Activated CD8-positive, alpha-beta T cell treated with anti-CD3 and anti-CD28 coated beads, Interleukin-2, amount 10 ng/mL, durations not matched to agents 7 days and 5 days (primary cell): ENCODE measurements at regions not wholly inside any gene's neighbourhood (a gene's known extent, or its start where the extent isn't known, plus 50 kb on each side); places are given as distances from the start of the nearest gene placed in this dataset.

Source experiments
- ATAC-seq: fragments of 150-1000 bp; cut with Tn5 transposase; one replicate; pipeline ENCODE4 v1.10.0; 2021; ENCODE audit warnings: moderate library complexity
- CTCF ChIA-PET: fragments of 350-600 bp; sonication (Branson Sonifier 250); formaldehyde crosslinking; loops from one replicate; lab custom pipeline; 2021; ENCODE audit warnings: antibody characterized with exemption; lab: Charles Lee
- POLR2A ChIA-PET: fragments of 350-600 bp; sonication (Branson Sonifier 250); formaldehyde crosslinking; loops from one replicate; lab custom pipeline; 2021; ENCODE audit warnings: antibody characterized with exemption; lab: Charles Lee
- DNase-seq: peaks from one replicate; pipeline ENCODE4 v3.0.0-alpha.2; 2020
- H3K27ac Mint-ChIP-seq: one replicate; pipeline ENCODE4 v1.8.0; 2021; ENCODE audit warnings: mild to moderate bottlenecking, mixed read lengths
- H3K27me3 Mint-ChIP-seq: one replicate; pipeline ENCODE4 v1.8.0; 2021; ENCODE audit warnings: low read depth, mixed read lengths
- H3K36me3 Mint-ChIP-seq: one replicate; pipeline ENCODE4 v1.8.0; 2021; ENCODE audit warnings: low read depth, mixed read lengths
- H3K4me1 Mint-ChIP-seq: one replicate; pipeline ENCODE4 v1.8.0; 2021; ENCODE audit warnings: low read depth, mixed read lengths
- H3K4me3 Mint-ChIP-seq: one replicate; pipeline ENCODE4 v1.8.0; 2021; ENCODE audit warnings: mild to moderate bottlenecking, mixed read lengths
- H3K9me3 Mint-ChIP-seq: one replicate; pipeline ENCODE4 v1.8.0; 2022; ENCODE audit warnings: mixed read lengths; ENCODE audit not compliant: insufficient read depth

DNA sequence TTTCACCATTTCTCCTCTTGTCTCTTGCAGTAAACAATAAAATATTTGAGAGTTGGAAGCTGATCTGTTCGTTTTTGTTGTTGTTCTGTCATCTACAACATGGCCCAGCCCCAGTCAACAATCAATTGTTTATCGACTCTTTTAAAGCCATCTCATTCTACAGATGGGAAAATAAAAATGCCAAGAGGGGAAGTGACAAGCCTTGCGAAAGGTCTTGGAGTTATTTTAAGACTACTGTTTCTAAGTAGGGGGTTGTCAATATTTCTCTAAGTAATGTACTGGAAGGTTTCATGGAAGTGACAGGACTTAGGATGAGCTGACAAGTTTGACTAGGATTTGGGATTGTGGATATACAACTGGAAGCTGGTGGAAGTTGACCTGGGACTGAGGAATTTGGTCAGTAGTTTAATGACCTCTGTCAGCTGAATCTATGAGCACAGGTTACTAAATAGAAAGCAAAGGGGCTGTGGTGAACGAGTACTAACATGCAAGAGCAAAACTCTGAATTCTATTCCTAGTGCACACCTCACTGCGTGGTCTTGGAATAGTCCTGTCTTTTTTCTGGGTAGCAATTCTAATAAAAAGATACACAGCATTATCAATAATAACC lies 57.5 kb upstream of the ADRB2 start:
- POLR2A ChIA-PET = no interaction called here
- no peak overlapping the region for H3K27ac Mint-ChIP-seq

DNA sequence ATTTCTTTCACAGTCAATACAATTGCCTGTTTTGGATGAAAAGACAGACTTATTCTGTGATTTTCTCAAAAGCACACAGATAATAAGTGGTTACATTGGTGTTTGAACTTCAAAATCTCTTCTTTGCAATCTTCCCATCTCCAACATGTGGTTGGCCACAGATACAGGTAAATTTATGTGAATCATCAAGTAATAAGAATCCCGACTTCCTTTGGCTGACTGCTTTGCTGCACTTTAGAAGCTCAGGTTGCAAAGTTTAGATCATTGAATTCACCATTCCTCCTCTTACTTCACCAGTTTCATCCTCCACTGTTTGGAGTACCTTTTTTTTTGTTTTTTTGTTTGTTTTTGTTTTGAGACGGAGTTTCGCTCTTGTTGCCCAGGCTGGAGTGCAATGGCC lies 56.5 kb upstream of the ADRB2 start:
- Mint-ChIP-seq H3K4me1 (no peaks in the 10 kb centered on the region), H3K9me3 (no peaks in the 10 kb centered on the region), H3K36me3 (no peaks in the 10 kb centered on the region), H3K27me3 (peaks cover 45% of the 10 kb centered on the region), H3K27ac (no peak overlapping the region), H3K4me3 (no peak overlapping the region)
- ATAC-seq (no peak), DNase-seq (no peak)
- ChIA-PET CTCF (no interaction called here), POLR2A (no interaction called here)

More for the DNA sequence above, 57.5 kb upstream of the ADRB2 start:
- ATAC-seq (no peak), DNase-seq (no peak)
- CTCF ChIA-PET = no interaction called here
- Mint-ChIP-seq H3K9me3 (no peaks in the 10 kb centered on the region), H3K36me3 (no peaks in the 10 kb centered on the region), H3K4me3 (no peak overlapping the region), H3K27me3 (peaks cover 47% of the 10 kb centered on the region), H3K4me1 (no peaks in the 10 kb centered on the region)

DNA sequence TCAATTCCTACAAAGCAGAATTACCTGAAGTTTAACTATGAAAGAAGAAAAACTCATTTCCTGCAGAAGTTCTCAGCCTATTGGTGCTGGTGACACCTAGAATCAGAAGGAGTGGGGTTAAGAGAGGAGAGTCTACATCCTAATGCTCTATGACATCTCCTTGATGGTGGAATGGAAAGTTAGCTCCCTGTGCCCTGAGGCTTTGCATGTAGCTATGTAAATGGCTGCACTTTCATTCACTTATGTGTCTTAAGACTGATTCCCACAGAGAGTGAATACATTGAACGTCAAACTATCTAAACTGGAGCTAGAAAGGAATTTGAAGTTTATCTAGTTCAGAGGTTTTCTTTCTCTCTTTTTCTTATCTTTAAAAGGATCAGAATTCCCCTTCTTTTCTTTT lies 52.1 kb upstream of the ADRB2 start:
- H3K4me3 Mint-ChIP-seq = no peak overlapping the region
- no peaks in the 10 kb centered on the region for H3K9me3 Mint-ChIP-seq
- H3K27me3 Mint-ChIP-seq = peaks cover 28% of the 10 kb centered on the region
- no peak overlapping the region for H3K27ac Mint-ChIP-seq
- ChIA-PET POLR2A (no interaction called here), CTCF (no interaction called here)
- H3K36me3 Mint-ChIP-seq = no peaks in the 10 kb centered on the region
- no peak for ATAC-seq
- no peak for DNase-seq
- H3K4me1 Mint-ChIP-seq = no peaks in the 10 kb centered on the region

DNA sequence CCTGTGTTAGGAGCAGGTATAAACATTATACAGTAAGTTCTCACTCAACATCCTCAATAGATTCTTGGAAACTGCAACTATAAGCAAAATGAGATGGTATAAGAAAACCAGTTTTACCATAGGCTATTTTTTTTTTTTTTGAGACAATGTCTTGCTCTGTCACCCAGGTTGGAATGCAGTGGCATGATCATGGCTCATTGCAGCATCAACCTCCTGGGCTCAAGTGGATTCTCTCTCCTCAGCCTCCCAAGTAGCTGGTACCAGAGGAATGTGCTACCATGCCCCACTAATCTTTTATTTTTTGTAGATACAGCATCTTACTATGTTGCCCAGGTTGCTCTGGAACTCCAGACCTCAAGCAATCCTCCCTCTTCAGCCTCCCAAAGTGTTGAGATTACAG lies 50.1 kb upstream of the ADRB2 start:
- peaks cover 22% of the 10 kb centered on the region for H3K27me3 Mint-ChIP-seq
- H3K27ac Mint-ChIP-seq = no peak overlapping the region
- no peak for ATAC-seq
- no peak overlapping the region for H3K4me3 Mint-ChIP-seq
- ChIA-PET POLR2A (no interaction called here), CTCF (interaction anchor here (1.4 kb wide), 1 partner anchor 45 kb away, joined by 4 read pairs; no protein-coding TSS in a partner anchor)
- no peaks in the 10 kb centered on the region for H3K4me1 Mint-ChIP-seq
- no peaks in the 10 kb centered on the region for H3K9me3 Mint-ChIP-seq
- no peak for DNase-seq
- H3K36me3 Mint-ChIP-seq = no peaks in the 10 kb centered on the region
